H1 (cell line): ENCODE measurements at regions not wholly inside any gene's neighbourhood (a gene's known extent, or its start where the extent isn't known, plus 50 kb on each side); places are given as distances from the start of the nearest gene placed in this dataset.

Experiments
- CEBPB ChIP-seq: IDR thresholded peaks from 2 replicates; pipeline ENCODE4 v1.6.1; 2012; ENCODE audit warnings: low read depth, low read length
- CHD7 ChIP-seq: fragments of 300-600 bp; sonication (generic); IDR thresholded peaks from 2 replicates; pipeline ENCODE4 v1.7.1; 2012; ENCODE audit warnings: low read length, moderate library complexity, mild to moderate bottlenecking, inconsistent platforms; ENCODE audit not compliant: insufficient replicate concordance
- NANOG ChIP-seq: IDR thresholded peaks from 2 replicates; pipeline ENCODE4 v1.6.1; 2011; ENCODE audit warnings: low read length, low read depth, mild to moderate bottlenecking, inconsistent platforms; ENCODE audit not compliant: insufficient read depth, poor library complexity, severe bottlenecking
- NRF1 ChIP-seq: IDR thresholded peaks from 2 replicates; pipeline ENCODE4 v1.6.1; 2011; ENCODE audit warnings: mild to moderate bottlenecking, low read depth, low read length, improper control_type of control experiment
- POLR2AphosphoS5 ChIP-seq: IDR thresholded peaks from 2 replicates; pipeline ENCODE4 v1.6.1; 2011; ENCODE audit warnings: low read depth, low read length
- YY1 ChIP-seq: IDR thresholded peaks from 2 replicates; pipeline ENCODE4 v1.6.1; 2011; ENCODE audit warnings: low read depth, mild to moderate bottlenecking, low read length
- ZNF274 ChIP-seq: IDR thresholded peaks from 2 replicates; pipeline ENCODE4 v1.7.0; 2012; ENCODE audit warnings: low read length, borderline replicate concordance; ENCODE audit errors: extremely low read depth
- TF ChIP-seq, protein P1 (sequence below): IDR thresholded peaks from 2 replicates; pipeline ENCODE4 v1.6.1; 2011; ENCODE audit warnings: low read depth, mild to moderate bottlenecking, low read length; ENCODE audit not compliant: insufficient read depth

DNA sequence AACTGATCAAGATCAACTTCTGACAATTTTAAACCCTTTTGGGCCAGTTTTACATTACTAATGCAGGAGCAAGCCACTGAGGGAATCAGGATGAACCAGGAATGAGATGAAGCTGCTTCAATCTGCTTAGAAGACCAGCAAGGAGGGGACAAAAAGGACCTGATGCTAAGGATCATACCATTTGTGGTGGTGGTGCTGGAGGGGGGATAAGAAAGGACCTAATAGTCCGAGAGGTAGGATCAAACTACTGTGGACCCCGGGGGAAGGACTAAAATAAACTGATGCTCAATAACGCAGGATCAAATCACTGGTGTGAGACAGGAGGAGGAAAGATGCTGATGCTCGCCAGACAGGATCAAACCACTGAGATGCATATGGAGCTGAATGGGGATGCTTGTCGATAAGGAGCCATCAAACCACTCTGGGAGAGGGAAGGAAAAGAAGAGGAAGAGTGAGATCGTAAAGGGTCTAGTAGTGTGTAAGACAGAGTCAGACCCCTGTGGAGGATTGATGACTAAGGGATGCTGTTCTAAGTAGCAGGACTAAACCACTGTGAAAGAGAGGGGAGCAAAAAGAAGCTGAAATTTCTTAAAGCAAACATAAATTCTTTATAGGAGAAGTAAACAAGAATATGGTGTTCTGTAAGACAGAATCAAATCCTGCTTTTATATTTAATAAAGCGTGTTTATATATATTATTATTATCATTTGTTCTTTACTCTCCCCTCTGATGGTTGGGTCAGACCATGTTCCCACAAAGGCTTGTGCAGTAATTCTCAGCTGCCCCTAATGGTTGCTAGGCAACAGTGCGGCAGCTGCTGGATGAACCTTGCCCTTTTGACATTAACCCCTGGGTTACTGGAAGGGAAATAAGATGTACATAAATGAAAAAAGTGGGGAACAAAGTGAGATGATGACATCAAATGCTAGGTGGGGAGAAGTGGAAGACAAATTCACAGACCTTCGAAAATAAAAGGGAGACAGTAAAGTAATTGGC, 432.5 kb upstream of the FGF16 start (continued):
- no peak for TF ChIP-seq CHD7
- TF ChIP-seq NRF1, result no peak
- TF ChIP-seq ZNF274, result no peak
- TF ChIP-seq, protein P1, sequence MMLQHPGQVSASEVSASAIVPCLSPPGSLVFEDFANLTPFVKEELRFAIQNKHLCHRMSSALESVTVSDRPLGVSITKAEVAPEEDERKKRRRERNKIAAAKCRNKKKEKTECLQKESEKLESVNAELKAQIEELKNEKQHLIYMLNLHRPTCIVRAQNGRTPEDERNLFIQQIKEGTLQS, result no peak
- no peak for TF ChIP-seq POLR2AphosphoS5
- TF ChIP-seq NANOG, result no peak
- TF ChIP-seq CEBPB, result no peak
- TF ChIP-seq YY1, result no peak
